Transverse colon (tissue), 4 donors: ENCODE measurements at regions not wholly inside any gene's neighbourhood (a gene's known extent, or its start where the extent isn't known, plus 50 kb on each side); places are given as distances from the start of the nearest gene placed in this dataset.
"Not testable (repeated sequence)": the region's sequence is repeated elsewhere in the genome, so short reads cannot be mapped to it uniquely, and the experiment has no call there.

Experiments used
- DNase-seq: peaks from one replicate; pipeline ENCODE4 v3.0.0-alpha.2; 2019
- H3K27ac ChIP-seq, 4 donors: fragments of 200-600 bp; sonication (generic); 2 replicates each; pipeline ENCODE4 v1.5.1; 2016 to 2018; ENCODE audit warnings: inconsistent platforms in 4 of 4
- H3K27me3 ChIP-seq: fragments of 200-600 bp; sonication (generic); 2 replicates; pipeline ENCODE4 v1.5.1; 2017; ENCODE audit warnings: inconsistent platforms
- H3K36me3 ChIP-seq, 4 donors: fragments of 200-600 bp; sonication (generic); 2 replicates each; pipeline ENCODE4 v1.5.1; 2017 to 2019; ENCODE audit warnings: inconsistent platforms in 4 of 4
- H3K4me1 ChIP-seq, 4 donors: fragments of 200-600 bp; sonication (generic); 2 replicates each; pipeline ENCODE4 v1.5.1; 2017 to 2020; ENCODE audit warnings: inconsistent platforms in 4 of 4
- H3K4me3 ChIP-seq, 4 donors: fragments of 200-600 bp; sonication (generic); 1 replicate in 1 of 4; 2 replicates in 3 of 4; pipeline versions ENCODE4 v1.5.1 to v1.6.1; 2017 to 2019; ENCODE audit warnings: inconsistent platforms in 4 of 4
- H3K9me3 ChIP-seq, 2 donors: fragments of 200-600 bp; sonication (generic); 2 replicates each; pipeline ENCODE4 v1.5.1; 2017 to 2019; ENCODE audit warnings: inconsistent platforms in 2 of 2
- EP300 ChIP-seq: sonication (generic); formaldehyde crosslinking; IDR thresholded peaks from one replicate; pipeline ENCODE4 v1.6.1; 2017; ENCODE audit warnings: antibody characterized with exemption, low read depth
- POLR2A ChIP-seq: fragments of 450-650 bp; IDR thresholded peaks from one replicate; pipeline ENCODE4 v1.6.1; 2016; ENCODE audit warnings: antibody characterized with exemption, mild to moderate bottlenecking, moderate library complexity
- POLR2AphosphoS5 ChIP-seq, 3 donors: sonication (generic); formaldehyde crosslinking; IDR thresholded peaks; one replicate each; pipeline ENCODE4 v1.6.1; 2016; ENCODE audit warnings: antibody characterized with exemption in 3 of 3
- WGBS, 2 donors: methylation state at CpG; one replicate each; pipeline ENCODE4 v1.1.5; 2018; ENCODE audit warnings: low coverage in 1 of 2; 5-methylcytosine and 5-hydroxymethylcytosine counted together
- in situ Hi-C, 4 donors: fragments of 200-750 bp; cut with MboI; loops; one replicate each; pipeline versions ENCODE4 v1.15.0 to v1.15.1; 2017; ENCODE audit warnings: low sequenced_read_pairs in 3 of 4, low pct_ligation_motif_present in 1 of 4, low pct_unique_long_range_greater_than_20kb in 1 of 4
- intact Hi-C: fragments of 100-400 bp; cut with DNase I; formaldehyde crosslinking; loops from one replicate; pipeline ENCODE4 v1.15.1; 2023; ENCODE audit warnings: low total_unique reads
- TF ChIP-seq, protein P1 (sequence below), 5 experiments: fragments of 200-600 bp in 3 of 5; fragments of 450-650 bp in 2 of 5; sonication (generic) in 3 of 5; IDR thresholded peaks; 1 replicate in 2 of 5; 2 replicates in 3 of 5; pipeline ENCODE4 v1.5.1; 2016 to 2017; ENCODE audit warnings: antibody characterized with exemption in 5 of 5, inconsistent platforms in 3 of 5, mild to moderate bottlenecking in 2 of 5, moderate library complexity in 1 of 5

DNA sequence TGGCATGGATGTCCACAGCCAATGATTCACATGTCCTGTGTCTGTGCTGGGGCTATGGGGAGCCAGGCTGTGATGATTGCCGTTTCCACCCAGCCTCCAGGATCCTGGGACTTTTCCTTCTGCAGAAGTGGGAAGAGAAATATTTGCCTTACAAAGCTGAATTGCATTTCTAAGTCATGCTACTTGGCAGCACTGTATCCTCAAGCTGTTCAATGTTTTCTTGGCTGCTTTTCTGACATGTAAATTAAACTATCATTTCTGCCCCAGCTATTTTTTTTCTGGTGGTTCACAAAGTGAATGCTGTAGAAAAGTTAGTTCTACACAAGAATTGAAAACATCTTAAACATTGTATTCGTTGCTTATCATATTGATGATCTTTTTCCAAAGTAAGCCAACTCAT, 51.9 kb upstream of the TCERG1L start:
- H3K4me1 ChIP-seq: no peaks in the 10 kb centered on the region
- no peaks in the 10 kb centered on the region for H3K9me3 ChIP-seq
- no peak for DNase-seq
- no peaks in the 10 kb centered on the region for H3K27me3 ChIP-seq
- no peak overlapping the region for H3K4me3 ChIP-seq
- H3K27ac ChIP-seq: no peak overlapping the region
- TF ChIP-seq POLR2AphosphoS5 (IDR thresholded peaks at IDR 0.05): no peak
- no peak for TF ChIP-seq POLR2A
- TF ChIP-seq EP300: no peak
- TF ChIP-seq, protein P1, sequence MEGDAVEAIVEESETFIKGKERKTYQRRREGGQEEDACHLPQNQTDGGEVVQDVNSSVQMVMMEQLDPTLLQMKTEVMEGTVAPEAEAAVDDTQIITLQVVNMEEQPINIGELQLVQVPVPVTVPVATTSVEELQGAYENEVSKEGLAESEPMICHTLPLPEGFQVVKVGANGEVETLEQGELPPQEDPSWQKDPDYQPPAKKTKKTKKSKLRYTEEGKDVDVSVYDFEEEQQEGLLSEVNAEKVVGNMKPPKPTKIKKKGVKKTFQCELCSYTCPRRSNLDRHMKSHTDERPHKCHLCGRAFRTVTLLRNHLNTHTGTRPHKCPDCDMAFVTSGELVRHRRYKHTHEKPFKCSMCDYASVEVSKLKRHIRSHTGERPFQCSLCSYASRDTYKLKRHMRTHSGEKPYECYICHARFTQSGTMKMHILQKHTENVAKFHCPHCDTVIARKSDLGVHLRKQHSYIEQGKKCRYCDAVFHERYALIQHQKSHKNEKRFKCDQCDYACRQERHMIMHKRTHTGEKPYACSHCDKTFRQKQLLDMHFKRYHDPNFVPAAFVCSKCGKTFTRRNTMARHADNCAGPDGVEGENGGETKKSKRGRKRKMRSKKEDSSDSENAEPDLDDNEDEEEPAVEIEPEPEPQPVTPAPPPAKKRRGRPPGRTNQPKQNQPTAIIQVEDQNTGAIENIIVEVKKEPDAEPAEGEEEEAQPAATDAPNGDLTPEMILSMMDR (IDR thresholded peaks at IDR 0.05): no peak
- intact Hi-C loops (no loop called here), in situ Hi-C loops (no loop called here)
- H3K36me3 ChIP-seq: no peaks in the 10 kb centered on the region
- WGBS, 2 donors: 46% methylated on average over 2 of the region's 2 CpGs

DNA sequence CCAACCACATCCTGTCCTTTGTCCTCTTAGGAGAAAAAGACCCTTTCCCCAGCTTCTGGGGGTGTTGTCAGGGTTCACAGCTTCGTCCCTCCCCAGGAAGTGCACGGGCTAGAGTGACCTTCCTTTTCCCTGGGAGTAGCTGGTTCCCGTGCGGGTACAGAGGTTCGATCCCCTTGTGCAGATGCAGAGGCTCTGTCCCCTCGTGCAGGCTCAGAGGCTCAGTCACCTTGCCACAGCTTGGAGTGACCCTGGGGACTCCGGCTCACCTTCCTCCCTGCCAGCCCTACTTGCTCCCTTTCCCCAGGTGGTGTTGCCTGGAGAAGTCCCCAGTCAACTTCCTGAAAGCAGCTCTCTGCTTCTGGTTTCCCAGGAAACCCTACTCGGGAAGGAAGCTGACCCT, 60.0 kb upstream of the TCERG1L start:
- 67% methylated on average over 1 to 8 of the region's 8 CpGs for WGBS, 2 donors
- no peak overlapping the region for H3K27ac ChIP-seq
- in situ Hi-C loops (no loop called here), intact Hi-C loops (no loop called here)
- no peaks in the 10 kb centered on the region for H3K36me3 ChIP-seq
- no peaks in the 10 kb centered on the region for H3K27me3 ChIP-seq
- H3K4me1 ChIP-seq: no peaks in the 10 kb centered on the region
- no peaks in the 10 kb centered on the region for H3K9me3 ChIP-seq
- no peak overlapping the region for H3K4me3 ChIP-seq
- DNase-seq: no peak
- TF ChIP-seq POLR2AphosphoS5 (IDR thresholded peaks at IDR 0.05) (no peak), POLR2A (no peak), EP300 (no peak)
- TF ChIP-seq, protein P1 (IDR thresholded peaks at IDR 0.05): no peak

DNA sequence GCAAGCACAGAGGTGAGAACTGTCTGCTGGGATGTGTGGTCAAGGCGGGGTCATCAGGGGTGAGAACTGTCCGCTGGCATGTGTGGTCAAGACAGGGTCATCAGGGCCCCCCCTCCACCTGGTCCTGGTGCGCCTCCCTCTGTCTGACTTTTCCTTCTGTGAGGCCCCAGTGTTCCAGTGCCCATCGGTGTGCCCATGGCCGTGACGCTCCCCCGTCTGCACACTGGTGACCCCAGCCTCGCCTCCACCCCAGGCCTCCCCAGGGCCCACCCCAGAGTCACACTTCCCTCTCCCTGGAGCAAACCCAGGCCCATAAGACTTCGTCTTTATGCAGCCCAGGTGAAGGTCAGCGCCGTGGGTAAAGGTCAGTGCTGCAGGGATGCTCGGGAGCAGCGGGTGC, 70.1 kb upstream of the TCERG1L start:
- 85% methylated on average over 13 of the region's 13 CpGs; no CpG with 5 or more reads in 1 of the 2 donors for WGBS, 2 donors
- Histone ChIP-seq H3K4me1 (no peaks in the 10 kb centered on the region), H3K27me3 (no peaks in the 10 kb centered on the region), H3K4me3 (no peak overlapping the region), H3K27ac (no peak overlapping the region), H3K9me3 (no peaks in the 10 kb centered on the region), H3K36me3 (no peaks in the 10 kb centered on the region)
- no peak for DNase-seq
- TF ChIP-seq POLR2A (no peak), EP300 (no peak), POLR2AphosphoS5 (IDR thresholded peaks at IDR 0.05) (no peak)
- TF ChIP-seq, protein P1 (IDR thresholded peaks at IDR 0.05): no peak
- intact Hi-C loops: no loop called here
- in situ Hi-C loops: loop anchor here in 1 of 4 donors (25.0 kb wide), 1 partner anchor 106 kb away; no protein-coding TSS in a partner anchor

DNA sequence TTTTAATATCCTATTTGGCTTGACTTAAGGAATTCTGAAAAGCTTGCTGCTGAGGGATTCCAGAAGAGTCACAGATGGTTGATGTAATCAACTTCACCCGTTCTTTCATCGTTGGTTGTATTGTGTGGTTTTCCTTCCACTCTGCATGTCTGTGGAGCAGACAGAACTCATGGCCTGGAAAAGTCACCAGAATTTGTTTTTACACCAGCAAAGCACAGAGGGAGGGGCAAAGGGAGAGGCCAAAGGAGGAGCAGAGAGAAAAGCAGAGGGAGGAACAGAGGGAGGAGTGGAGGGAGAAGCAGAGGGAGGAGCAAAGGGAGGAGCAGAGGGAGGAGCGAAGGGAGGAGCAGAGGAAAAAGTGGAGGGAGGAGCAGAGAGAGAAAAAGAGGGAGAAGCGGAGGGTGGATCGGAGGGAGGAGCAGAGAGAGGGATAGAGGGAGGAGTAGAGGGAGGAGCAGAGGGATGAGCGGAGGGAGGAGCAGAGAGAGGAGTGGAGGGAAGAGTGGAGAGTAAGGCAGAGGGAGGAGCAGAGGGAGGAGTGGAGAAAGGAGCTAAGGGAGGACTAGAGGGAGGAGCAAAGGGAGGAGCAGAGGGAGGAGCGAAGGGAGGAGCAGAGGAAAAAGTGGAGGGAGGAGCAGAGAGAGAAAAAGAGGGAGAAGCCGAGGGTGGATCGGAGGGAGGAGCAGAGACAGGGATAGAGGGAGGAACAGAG, 73.8 kb upstream of the TCERG1L start:
- H3K36me3 ChIP-seq, H3K4me1 ChIP-seq, H3K27ac ChIP-seq, intact Hi-C loops, H3K4me3 ChIP-seq, H3K9me3 ChIP-seq, DNase-seq, H3K27me3 ChIP-seq: not testable (repeated sequence)
- in situ Hi-C loops: loop anchor here in 1 of 4 donors (25.0 kb wide), 1 partner anchor 102 kb away; no protein-coding TSS in a partner anchor
- WGBS, 2 donors: 70 to 75% methylated on average over 8 to 9 of the region's 9 CpGs
